PC-3 (cell line): ENCODE measurements at regions not wholly inside any gene's neighbourhood (a gene's known extent, or its start where the extent isn't known, plus 50 kb on each side); places are given as distances from the start of the nearest gene placed in this dataset.

Source experiments
- ATAC-seq: fragments of 200-7000 bp; cut with Tn5 transposase; 2 replicates; pipeline ENCODE4 v1.9.1; 2020; ENCODE audit warnings: mild to moderate bottlenecking, moderate library complexity
- BruUV-seq: library from RNA; stranded (reverse); fragments of 400-500 nt; replicated peaks from 2 replicates; lab custom pipeline; 2021; lab: Mats Ljungman, UMichigan
- CTCF ChIA-PET: fragments of 300-600 bp; sonication (Branson Sonifier 250); formaldehyde crosslinking; loops from one replicate; lab custom pipeline; 2022; ENCODE audit warnings: antibody characterized with exemption; lab: Charles Lee
- POLR2A ChIA-PET: fragments of 300-600 bp; sonication (Branson Sonifier 250); formaldehyde crosslinking; loops from one replicate; lab custom pipeline; 2022; ENCODE audit warnings: antibody characterized with exemption; ENCODE audit not compliant: unreplicated experiment; lab: Charles Lee
- DNase-seq: peaks from one replicate; pipeline ENCODE4 v3.0.0-alpha.2; 2015
- H2AFZ ChIP-seq: fragments of 300-600 bp; sonication (generic); 2 replicates; pipeline ENCODE4 v1.6.0; 2016; ENCODE audit warnings: antibody characterized with exemption, low read length
- H3F3A ChIP-seq: fragments of 300-600 bp; sonication (generic); one replicate; pipeline ENCODE4 v1.6.0; 2017; ENCODE audit warnings: antibody characterized with exemption, low read length, control low read depth, mild to moderate bottlenecking; ENCODE audit not compliant: unreplicated experiment
- H3K27ac ChIP-seq: fragments of 300-600 bp; sonication (generic); 2 replicates; pipeline ENCODE4 v1.5.1; 2016; ENCODE audit warnings: mild to moderate bottlenecking, low read length
- H3K27me3 ChIP-seq: fragments of 300-600 bp; sonication (generic); 2 replicates; pipeline ENCODE4 v1.6.1; 2016; ENCODE audit warnings: low read length, mixed read lengths
- H3K36me3 ChIP-seq: fragments of 300-600 bp; sonication (generic); 2 replicates; pipeline ENCODE4 v1.6.1; 2016; ENCODE audit warnings: low read depth, mixed run types, low read length, mixed read lengths
- H3K4me1 ChIP-seq: fragments of 300-600 bp; sonication (generic); 2 replicates; pipeline ENCODE4 v1.5.1; 2016; ENCODE audit warnings: low read length; ENCODE audit not compliant: insufficient read depth
- H3K4me2 ChIP-seq: fragments of 300-600 bp; sonication (generic); 2 replicates; pipeline ENCODE4 v1.6.0; 2016; ENCODE audit warnings: low read length
- H3K4me3 ChIP-seq: fragments of 300-600 bp; sonication (generic); 2 replicates; pipeline ENCODE4 v1.5.1; 2016; ENCODE audit warnings: mild to moderate bottlenecking, low read length, mixed read lengths
- H3K79me2 ChIP-seq: fragments of 300-600 bp; sonication (generic); 2 replicates; pipeline ENCODE4 v1.6.1; 2017; ENCODE audit warnings: low read length, mixed read lengths
- H3K9ac ChIP-seq: fragments of 300-600 bp; sonication (generic); 2 replicates; pipeline ENCODE4 v1.6.0; 2016; ENCODE audit warnings: mild to moderate bottlenecking, low read length
- H3K9me2 ChIP-seq: fragments of 300-600 bp; sonication (generic); replicated peaks from 2 replicates; pipeline ENCODE4 v1.6.1; 2016; ENCODE audit warnings: mixed run types, low read length, mixed read lengths
- H3K9me3 ChIP-seq: fragments of 300-600 bp; sonication (generic); 2 replicates; pipeline ENCODE4 v1.6.1; 2016; ENCODE audit warnings: low read length, mixed read lengths
- H4K20me1 ChIP-seq: fragments of 300-600 bp; sonication (generic); 2 replicates; pipeline ENCODE4 v1.6.1; 2016; ENCODE audit warnings: low read length, mixed read lengths
- CTCF ChIP-seq: fragments of 300-600 bp; sonication (generic); conservative IDR thresholded peaks from 2 replicates; pipeline ENCODE4 v1.5.1; 2017; ENCODE audit warnings: antibody characterized with exemption, low read depth, mild to moderate bottlenecking, low read length
- EZH2 ChIP-seq: fragments of 300-600 bp; sonication (generic); IDR thresholded peaks from one replicate; pipeline ENCODE4 v1.6.1; 2017; ENCODE audit warnings: antibody characterized with exemption, mild to moderate bottlenecking, low read length; ENCODE audit not compliant: unreplicated experiment
- EZH2phosphoT487 ChIP-seq: fragments of 300-600 bp; sonication (generic); IDR thresholded peaks from 2 replicates; pipeline ENCODE4 v1.6.1; 2018; ENCODE audit warnings: mild to moderate bottlenecking, antibody characterized with exemption, low read length, borderline replicate concordance
- intact Hi-C: fragments of 100-400 bp; cut with micrococcal nuclease; formaldehyde crosslinking; loops from 2 replicates; pipeline ENCODE4 v1.9.0; 2023

DNA sequence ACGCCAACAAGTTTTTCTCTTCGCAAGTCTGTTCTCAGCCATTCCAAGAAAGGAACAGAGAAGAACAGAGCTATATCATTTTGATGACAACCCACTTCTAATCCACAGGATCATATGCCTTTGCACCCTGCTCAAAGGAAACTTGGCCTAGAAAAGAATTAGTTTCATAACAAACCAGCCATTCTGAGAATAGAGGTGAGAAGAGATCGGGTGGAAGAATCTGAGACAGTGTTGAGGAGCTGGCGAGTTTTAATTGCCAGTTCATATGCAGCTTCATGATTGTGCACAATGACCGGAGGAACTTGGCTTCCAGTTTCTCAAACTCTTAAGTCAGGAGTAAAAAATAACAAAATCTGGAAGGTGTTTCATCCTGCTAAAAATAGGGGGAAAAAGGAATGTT is 380.0 kb downstream of the NR2F1-AS1 start:
- Histone ChIP-seq H3K9me2 (no peaks in the 10 kb centered on the region), H3K4me2 (no peak overlapping the region), H3K9ac (no peak overlapping the region), H3K36me3 (no peaks in the 10 kb centered on the region), H4K20me1 (no peaks in the 10 kb centered on the region), H3K27me3 (no peaks in the 10 kb centered on the region), H3K4me1 (no peaks in the 10 kb centered on the region), H3K27ac (no peak overlapping the region), H3K9me3 (no peaks in the 10 kb centered on the region), H3K4me3 (no peak overlapping the region), H2AFZ (no peak overlapping the region), H3F3A (no peaks in the 10 kb centered on the region), H3K79me2 (no peaks in the 10 kb centered on the region)
- ATAC-seq (no peak), DNase-seq (no peak)
- POLR2A ChIA-PET: no interaction called here
- CTCF ChIA-PET: no interaction called here
- TF ChIP-seq CTCF: no peak
- no peak for TF ChIP-seq EZH2
- no peak for TF ChIP-seq EZH2phosphoT487
- intact Hi-C loops: no loop called here
- no TSS peak for BruUV-seq

DNA sequence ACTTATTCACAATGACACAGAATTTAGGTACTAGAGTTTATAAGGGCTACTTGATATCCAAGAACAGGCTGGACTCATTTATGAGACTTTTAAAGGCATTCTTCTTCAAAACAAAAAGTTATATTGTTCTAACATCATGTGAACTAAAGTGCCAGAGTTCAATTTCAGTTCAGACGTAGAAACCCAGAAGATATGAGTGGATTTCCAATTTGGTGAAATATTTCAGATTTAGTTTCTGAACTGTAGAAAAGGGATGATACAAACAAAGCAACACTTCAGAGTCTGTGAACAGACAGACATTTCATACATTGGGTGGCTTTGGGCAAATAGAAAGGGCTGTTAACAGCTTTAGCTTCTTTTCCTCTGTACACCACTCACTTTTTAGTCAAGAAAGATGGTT is 384.0 kb downstream of the NR2F1-AS1 start:
- H3K36me3 ChIP-seq: no peaks in the 10 kb centered on the region
- no peaks in the 10 kb centered on the region for H3K9me2 ChIP-seq
- H3K9ac ChIP-seq: no peak overlapping the region
- no TSS peak for BruUV-seq
- no peaks in the 10 kb centered on the region for H3K9me3 ChIP-seq
- H3K79me2 ChIP-seq: no peaks in the 10 kb centered on the region
- H3K4me1 ChIP-seq: peaks cover 25% of the 10 kb centered on the region
- no peak for ATAC-seq
- TF ChIP-seq CTCF: no peak
- no peak for TF ChIP-seq EZH2
- TF ChIP-seq EZH2phosphoT487: no peak
- H3K4me3 ChIP-seq: no peak overlapping the region
- intact Hi-C loops: loop anchor here (10.0 kb wide), 1 partner anchor 362 kb away; no protein-coding TSS in a partner anchor
- H3K27me3 ChIP-seq: no peaks in the 10 kb centered on the region
- POLR2A ChIA-PET: no interaction called here
- DNase-seq: no peak
- CTCF ChIA-PET: no interaction called here
- no peak overlapping the region for H3K4me2 ChIP-seq
- no peaks in the 10 kb centered on the region for H4K20me1 ChIP-seq
- no peak overlapping the region for H3K27ac ChIP-seq
- no peak overlapping the region for H2AFZ ChIP-seq
- peaks cover 3% of the 10 kb centered on the region for H3F3A ChIP-seq

DNA sequence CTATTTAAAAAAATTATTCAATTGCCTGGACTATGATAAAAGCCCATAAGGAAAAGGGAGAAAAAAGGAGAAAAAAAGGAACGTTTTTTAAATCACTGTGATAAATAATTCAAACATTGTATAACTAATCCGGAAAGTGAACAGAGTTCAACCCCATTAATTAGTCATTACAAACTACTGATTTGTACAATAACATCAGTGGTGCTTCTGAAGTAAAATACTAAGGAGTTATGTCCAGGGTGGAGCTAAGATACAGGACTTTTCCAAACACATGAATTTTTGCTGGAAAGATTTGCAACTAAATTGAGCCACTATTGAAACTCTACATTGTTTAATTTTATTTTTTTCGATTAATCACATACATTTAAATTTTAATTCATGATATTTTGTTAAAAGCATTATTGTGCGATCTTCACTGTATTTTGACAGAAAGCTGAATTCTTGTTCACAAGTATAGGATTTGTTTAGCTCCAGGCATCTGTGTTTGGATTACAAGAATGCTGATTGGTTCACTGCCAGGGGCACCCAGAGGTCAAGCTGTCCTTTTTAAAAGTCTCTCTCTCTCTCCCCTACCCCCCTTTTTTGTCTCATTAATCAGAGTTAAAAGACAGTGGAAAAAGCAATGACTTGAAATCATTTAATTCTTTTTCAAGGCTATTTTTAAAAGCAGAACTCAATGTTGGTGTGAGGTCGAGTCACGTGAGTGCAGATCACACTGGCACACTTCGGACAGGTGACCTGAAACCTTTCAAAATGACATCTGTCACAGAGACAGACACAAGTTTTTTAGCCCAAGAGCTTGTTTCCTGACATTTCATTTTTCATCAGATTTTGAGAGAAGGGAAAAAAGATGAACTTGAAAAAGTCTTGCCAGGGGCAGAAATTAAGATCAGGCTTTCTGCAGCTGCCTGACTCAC is 387.3 kb downstream of the NR2F1-AS1 start:
- CTCF ChIA-PET: no interaction called here
- Histone ChIP-seq H3K4me1 (peaks cover 55% of the 10 kb centered on the region), H3K27me3 (no peaks in the 10 kb centered on the region), H3K36me3 (no peaks in the 10 kb centered on the region), H2AFZ (no peak overlapping the region), H3K79me2 (no peaks in the 10 kb centered on the region), H3F3A (peaks cover 20% of the 10 kb centered on the region), H3K27ac (peak overlapping the region; percentile 88), H3K9ac (peak overlapping the region; percentile 42; the same call in 1 of the 2 replicates), H3K4me3 (no peak overlapping the region), H3K4me2 (peak overlapping the region; percentile 62), H3K9me2 (no peaks in the 10 kb centered on the region), H4K20me1 (no peaks in the 10 kb centered on the region), H3K9me3 (no peaks in the 10 kb centered on the region)
- DNase-seq (peak; percentile 25), ATAC-seq (peak; percentile 29)
- POLR2A ChIA-PET: interaction anchor here (0.7 kb wide), 1 partner anchor 82 kb away, joined by 3 read pairs; no protein-coding TSS in a partner anchor
- intact Hi-C loops: loop anchor here (2.0 to 10.0 kb wide), 6 partner anchors 43 to 389 kb away; partner anchors contain the start of gene NR2F1
- no TSS peak for BruUV-seq
- TF ChIP-seq EZH2phosphoT487 (no peak), CTCF (no peak)
